GM12891 (cell line): ENCODE measurements at regions not wholly inside any gene's neighbourhood (a gene's known extent, or its start where the extent isn't known, plus 50 kb on each side); places are given as distances from the start of the nearest gene placed in this dataset.

ENCODE experiments used
- POLR2A ChIP-seq: IDR thresholded peaks from 2 replicates; pipeline ENCODE4 v1.6.1; 2011; ENCODE audit warnings: low read depth, low read length, control low read depth
- POLR2AphosphoS5 ChIP-seq: IDR thresholded peaks from 2 replicates; pipeline ENCODE4 v1.6.1; 2011; ENCODE audit warnings: low read depth, low read length, control low read depth

DNA sequence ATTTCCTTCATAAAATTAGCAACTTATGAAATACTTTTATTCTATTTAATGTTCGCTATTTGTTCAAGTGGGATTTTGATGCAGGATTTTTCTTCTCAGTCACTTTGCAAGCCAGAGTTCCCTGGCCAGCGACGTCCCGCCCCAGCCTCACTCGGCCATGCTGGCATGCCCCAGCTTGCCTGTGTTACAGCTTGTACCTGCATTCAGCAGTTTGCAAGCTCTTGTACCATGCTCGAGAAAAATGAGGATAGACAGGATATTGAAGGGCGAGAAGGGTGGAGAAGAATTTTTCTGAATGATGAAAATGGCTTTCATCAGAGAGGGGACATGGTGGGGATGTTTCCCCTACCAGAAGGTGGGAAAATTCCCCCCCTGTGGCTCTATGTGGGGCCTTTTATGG, 2180.2 kb upstream of the PCDH20 start:
- no peak for TF ChIP-seq POLR2AphosphoS5
- TF ChIP-seq POLR2A: no peak
